AG09319 (cell line): ENCODE measurements at regions not wholly inside any gene's neighbourhood (a gene's known extent, or its start where the extent isn't known, plus 50 kb on each side); places are given as distances from the start of the nearest gene placed in this dataset.

Experiments used
- DNase-seq: peaks from one replicate; pipeline ENCODE4 v3.0.0-alpha.2; 2010; ENCODE audit warnings: low read depth; ENCODE audit errors: extremely low read depth
- CTCF ChIP-seq: IDR thresholded peaks from 2 replicates; pipeline ENCODE4 v1.5.1; 2011; ENCODE audit warnings: low read depth, mild to moderate bottlenecking, inconsistent platforms, low read length, moderate library complexity

- TF ChIP-seq CTCF: no peak
- no peak for DNase-seq
Measured at GRCh38 chr18:52277785-52278184, 62.2 kb upstream of the DCC start.

- DNase-seq: no peak
Measured at GRCh38 chr18:52278191-52278590, 61.8 kb upstream of the DCC start.

GRCh38 chr18:52280702-52281101 lies 59.3 kb upstream of the DCC start:
- TF ChIP-seq CTCF: no peak
- DNase-seq: no peak

More at GRCh38 chr18:52278191-52278590, 61.8 kb upstream of the DCC start:
- TF ChIP-seq CTCF: no peak

GRCh38 chr18:52283927-52284326 lies 56.1 kb upstream of the DCC start:
- TF ChIP-seq CTCF: no peak
- no peak for DNase-seq

GRCh38 chr18:52286675-52287074 lies 53.3 kb upstream of the DCC start:
- no peak for TF ChIP-seq CTCF

GRCh38 chr18:52287151-52287550 lies 52.8 kb upstream of the DCC start:
- TF ChIP-seq CTCF: no peak
- no peak for DNase-seq

More at GRCh38 chr18:52286675-52287074, 53.3 kb upstream of the DCC start:
- no peak for DNase-seq

GRCh38 chr18:52288403-52289004 lies 51.5 kb upstream of the DCC start:
- no peak for DNase-seq

More at GRCh38 chr18:52288403-52289004, 51.5 kb upstream of the DCC start:
- peak; percentile 15 for TF ChIP-seq CTCF
